Ureter (tissue), 1 donor: ENCODE measurements at regions not wholly inside any gene's neighbourhood (a gene's known extent, or its start where the extent isn't known, plus 50 kb on each side); places are given as distances from the start of the nearest gene placed in this dataset.
"Not testable (repeated sequence)": the region's sequence is repeated elsewhere in the genome, so short reads cannot be mapped to it uniquely, and the experiment has no call there.

Source experiments
- DNase-seq: peaks from one replicate; pipeline ENCODE4 v3.0.0-alpha.2; 2020; ENCODE audit warnings: low spot score
- donor health status: DM: yes; HTN: yes; CAD: no.

- not testable (repeated sequence) for DNase-seq
Observed at GRCh38 chrX:31014474-31014873, 57.4 kb downstream of the FTHL17 start.

DNA sequence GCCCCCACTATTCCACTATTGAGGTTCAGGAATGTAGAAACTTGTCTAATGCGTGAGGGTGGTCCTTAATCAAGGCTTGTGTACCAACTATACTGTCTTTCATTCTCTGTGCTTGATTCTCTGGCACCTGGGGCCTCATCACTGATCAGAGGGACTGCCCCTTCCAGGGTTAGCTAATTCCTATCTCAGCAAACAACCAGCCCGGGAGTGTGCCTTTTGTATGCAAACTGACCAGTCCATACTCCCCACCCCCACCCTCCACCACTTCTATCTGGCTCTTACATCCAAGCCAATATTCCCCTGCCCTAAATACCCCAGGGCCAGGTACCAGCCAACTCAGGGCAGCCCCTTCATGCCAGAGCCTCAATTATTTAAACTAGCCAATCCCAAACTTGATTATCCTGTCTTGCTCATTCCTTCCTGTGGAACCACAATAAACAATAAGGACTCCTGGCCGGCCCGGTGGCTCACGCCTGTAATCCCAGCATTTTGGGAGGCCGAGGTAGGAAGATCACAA, 59.3 kb downstream of the FTHL17 start:
- no peak for DNase-seq

DNA sequence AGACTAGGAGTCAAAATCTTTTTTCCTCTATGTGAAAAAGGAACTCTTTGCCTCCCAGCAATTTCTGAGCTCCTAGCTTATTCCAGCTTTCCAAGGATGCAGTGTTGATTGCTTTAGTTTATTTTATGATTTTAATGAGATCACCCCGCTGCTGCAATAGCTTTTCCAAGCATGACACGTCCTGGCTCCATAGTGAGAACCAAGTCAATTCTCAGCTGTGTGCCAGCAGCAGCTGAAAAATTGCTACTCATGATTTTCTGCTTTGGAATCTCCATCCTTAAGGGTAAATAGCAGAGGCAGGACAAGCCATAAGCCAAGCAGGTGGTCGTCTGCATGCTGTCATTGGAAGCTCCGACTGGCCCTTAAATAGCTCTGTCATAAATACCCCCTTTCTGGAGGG, 64.5 kb downstream of the FTHL17 start:
- DNase-seq: no peak

DNA sequence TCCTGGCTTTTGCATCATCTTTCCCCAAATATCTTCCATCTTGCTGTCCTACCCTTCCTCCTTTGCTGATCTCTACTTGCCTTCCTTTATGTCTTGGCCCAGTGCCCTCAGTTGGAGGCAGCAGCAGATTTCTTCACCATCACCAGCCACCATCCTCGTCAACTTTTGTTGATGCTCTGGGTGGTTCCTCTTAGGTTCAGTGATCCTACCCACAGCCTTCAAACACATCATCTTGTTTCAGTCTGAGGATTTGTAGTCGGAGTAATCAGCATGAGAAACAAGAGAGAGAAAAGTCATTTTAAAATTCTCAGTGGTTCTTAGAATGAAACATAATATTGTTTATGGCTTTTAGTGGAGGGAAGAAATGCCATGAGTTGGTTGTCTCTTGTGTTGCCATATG, 65.8 kb downstream of the FTHL17 start:
- no peak for DNase-seq

DNA sequence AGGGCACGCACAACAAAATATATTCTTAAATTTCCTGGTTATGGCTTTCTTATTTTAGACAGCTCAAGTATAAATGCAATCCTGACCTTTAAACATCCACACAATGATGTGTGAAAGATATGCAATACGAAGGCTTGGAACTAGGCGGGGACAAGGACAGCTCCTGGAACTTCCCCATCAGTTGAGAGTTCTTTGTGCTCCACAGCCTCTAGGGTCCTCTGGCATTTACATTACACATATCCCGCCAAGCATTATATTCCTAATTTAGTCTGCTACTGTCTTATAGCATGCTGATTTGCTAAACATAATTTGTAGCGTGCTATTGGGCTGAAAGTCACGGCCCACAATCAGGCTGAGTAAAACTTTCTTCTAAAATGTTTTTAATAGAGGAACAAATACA, 74.4 kb downstream of the FTHL17 start:
- no peak for DNase-seq

- no peak for DNase-seq
Observed at GRCh38 chrX:30995705-30996104, 76.1 kb downstream of the FTHL17 start.

- no peak for DNase-seq
Observed at GRCh38 chrX:30995060-30995700, 76.7 kb downstream of the FTHL17 start.

DNA sequence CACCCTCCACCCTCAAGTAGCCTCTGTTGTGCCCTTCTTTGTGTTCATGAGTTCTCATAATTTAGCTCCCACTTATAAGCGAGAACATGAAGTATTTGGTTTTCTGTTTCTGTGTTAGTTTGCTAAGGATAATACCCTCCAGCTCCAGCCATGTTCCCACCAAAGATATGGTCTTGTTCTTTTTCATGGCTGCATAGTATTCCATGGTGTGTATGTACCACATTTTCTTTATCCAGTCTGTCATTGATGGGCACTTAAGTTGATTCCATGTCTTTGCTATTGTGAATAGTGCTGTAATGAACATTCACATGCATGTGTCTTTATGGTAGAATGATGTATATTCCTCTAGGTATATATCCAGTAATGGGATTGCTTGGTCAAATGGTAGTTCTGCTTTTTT, 77.8 kb downstream of the FTHL17 start:
- DNase-seq: not testable (repeated sequence)

DNA sequence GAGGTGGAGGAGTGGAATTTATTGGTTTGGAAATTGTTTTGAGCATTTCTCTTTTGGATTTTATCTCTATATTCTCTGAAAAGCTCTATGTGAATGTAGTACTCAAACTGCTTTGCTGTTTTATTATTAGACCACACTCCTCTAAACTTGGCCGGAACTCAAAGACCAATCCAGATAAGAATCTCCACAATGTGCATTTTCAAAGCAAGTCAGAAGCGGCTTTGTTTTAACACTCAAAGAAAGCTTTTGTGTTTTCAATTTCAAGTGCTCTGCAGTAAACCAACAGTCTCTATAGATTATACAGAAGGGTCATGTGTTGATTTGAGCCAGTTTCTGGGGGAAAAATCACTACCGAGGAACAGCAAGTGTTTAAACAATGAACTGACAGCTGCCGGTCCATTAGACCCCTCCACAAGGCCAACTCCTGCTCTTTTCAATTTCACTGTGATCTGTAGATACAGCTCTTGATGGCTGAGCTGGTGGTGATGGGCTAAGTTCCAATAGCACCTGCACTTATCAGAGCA, 79.4 kb downstream of the FTHL17 start:
- DNase-seq: no peak

- DNase-seq: no peak
Observed at GRCh38 chrX:30990361-30990760, 81.5 kb downstream of the FTHL17 start.

DNA sequence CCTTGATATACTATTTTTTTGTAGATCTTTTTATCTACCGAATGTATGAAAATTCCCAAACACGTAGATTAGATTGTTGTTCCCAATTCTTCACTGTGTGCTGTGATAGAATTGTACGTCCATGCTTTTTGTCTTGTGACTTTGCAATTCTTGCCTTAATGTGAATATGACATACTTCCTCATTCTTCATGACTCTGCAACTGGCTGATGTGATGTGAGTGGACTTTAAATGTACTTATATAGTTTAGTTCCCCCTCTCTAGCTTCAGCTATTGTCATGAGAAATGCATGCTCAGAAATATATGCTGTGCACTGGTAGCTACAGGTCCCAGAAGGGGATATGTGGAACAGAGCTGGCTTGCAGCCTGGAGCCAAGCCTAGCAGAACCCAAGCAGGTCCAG, 89.4 kb downstream of the FTHL17 start:
- DNase-seq: no peak

- DNase-seq: no peak
Observed at GRCh38 chrX:30981968-30982367, 89.9 kb downstream of the FTHL17 start.

- no peak for DNase-seq
Observed at GRCh38 chrX:30979271-30979670, 90.2 kb upstream of the TAB3 start.

- no peak for DNase-seq
Observed at GRCh38 chrX:30975467-30975866, 86.4 kb upstream of the TAB3 start.

DNA sequence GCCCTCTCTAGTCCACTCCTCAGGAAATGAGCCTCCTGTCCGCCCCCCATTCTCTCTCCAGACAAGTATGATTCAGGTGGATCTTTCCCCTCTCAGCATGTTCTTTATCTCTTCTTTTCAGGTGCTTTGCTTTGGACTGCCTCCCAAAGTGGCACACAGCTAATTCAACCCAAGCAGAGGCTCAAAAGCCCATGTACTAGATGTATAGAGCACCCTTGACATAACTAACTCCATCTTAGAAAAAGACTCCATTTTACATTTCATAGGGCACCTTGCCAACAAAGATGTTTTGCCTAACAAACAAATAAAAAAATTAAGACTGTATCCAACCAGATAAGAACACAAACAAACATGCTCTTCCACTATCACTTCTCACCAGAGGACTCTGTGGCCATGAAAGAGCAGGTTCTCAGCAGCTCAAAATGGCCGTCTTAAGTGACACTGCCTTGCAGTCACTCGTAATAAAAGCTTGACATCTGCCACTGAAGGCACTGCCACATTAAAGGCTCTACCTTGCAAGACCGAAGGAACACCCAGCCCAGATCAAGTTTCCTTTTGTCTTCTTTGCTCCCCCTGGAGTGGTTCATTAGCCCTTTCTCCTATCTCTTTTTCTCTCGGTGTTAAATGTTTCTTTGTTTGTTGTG, 84.9 kb upstream of the TAB3 start:
- DNase-seq: no peak

DNA sequence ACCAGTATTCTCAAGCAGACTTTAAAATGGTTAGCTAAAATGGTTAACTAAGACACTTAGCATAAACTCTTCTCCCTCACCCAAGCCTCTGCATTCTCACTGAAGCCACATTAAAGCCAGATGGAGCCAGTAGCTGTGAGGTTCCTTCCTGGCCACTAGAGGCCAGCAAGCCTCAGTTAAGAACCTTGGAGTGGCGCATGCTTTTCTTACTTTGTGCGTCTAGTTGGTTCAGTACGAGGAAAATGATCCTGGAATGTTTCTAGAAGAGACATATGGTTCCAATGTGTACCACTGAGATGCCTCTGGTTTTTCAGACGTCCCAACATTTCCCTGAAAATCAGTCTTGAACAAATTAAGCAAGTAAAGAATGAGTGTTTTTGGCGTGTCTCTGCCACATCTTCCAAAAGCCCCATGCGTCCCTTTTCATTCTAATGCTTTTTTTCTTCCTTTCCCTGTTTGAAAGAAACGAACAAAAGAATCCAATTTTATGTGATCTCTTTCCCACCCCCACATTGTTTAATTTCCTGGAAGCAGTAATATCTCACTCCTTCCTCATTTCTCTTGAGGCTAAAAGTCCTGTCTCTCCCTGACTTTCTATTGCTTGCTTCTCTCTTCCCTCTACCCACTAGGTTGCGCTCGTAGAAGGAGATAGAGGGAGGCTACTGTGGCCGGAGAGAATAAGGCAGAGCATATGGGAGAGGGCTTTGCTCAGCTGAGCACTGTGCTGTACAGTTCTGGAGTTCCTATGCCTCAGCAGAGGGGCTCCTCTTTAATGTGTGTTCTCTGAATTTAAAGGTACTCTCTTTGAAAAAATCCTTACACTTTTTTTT, 82.9 kb upstream of the TAB3 start:
- DNase-seq: peak; percentile 44

GRCh38 chrX:30967516-30967915, 78.5 kb upstream of the TAB3 start:
- no peak for DNase-seq

GRCh38 chrX:30965767-30966166, 76.7 kb upstream of the TAB3 start:
- no peak for DNase-seq

- DNase-seq: no peak
Observed at GRCh38 chrX:30961387-30962174, 72.5 kb upstream of the TAB3 start.

DNA sequence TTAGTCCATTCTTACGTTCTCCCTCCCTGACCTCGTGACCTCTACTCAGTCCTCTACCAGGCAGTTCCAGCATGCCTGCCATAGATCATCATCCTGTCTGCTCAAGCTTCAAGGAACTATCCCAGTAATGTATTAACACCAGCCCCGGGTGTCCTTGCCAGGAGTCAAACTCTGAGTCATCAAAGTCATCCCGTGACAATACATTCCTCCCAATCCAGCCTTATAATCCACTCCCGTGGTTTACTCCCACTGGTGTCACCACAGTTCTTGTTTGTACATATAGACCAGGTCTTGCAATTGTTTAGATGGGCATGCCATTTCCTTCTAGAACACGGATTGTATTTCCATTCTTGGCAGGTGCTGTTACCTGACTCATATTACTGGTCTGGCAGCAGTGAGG, 68.7 kb upstream of the TAB3 start:
- no peak for DNase-seq

DNA sequence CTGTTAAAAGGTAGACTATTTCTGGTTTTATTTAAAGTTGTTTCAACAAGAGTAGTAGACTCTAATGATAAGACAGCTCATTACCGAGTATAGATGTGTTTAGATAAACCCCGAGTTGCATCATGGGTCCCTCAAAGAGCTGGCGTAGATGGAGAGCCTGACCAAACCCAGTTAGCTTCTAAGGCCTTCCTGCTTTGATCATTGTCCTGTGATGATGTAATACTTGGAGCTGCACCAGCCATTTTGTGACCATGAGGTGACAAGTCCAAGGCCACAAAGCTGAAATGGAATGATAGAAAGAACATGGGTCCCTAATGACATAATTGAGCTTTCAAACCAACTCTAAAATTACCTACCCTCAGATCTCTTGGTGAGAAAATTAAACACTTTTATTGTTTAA, 66.6 kb upstream of the TAB3 start:
- DNase-seq: no peak

DNA sequence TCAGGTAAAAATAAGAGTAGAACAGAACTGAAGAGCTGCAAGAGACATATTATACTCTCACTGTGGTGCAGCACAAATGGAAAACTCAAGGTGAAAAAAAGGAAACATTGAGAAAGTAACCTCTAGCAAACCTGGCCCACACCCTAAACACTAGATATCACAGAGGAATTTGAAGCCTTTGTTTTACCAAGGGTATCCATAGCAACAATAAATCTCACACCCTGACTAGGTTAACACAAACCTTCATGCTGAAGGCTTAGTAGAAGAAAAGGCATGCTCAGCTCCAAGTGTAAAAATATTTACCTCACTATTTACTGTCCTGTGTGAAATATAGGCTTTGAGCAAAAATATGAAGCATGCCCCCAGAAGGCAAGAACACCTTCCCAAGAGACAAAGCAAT, 61.9 kb upstream of the TAB3 start:
- DNase-seq: no peak
